Activated T-cell treated with anti-CD3 and anti-CD28 coated beads for 24 hours (primary cell): ENCODE measurements at regions not wholly inside any gene's neighbourhood (a gene's known extent, or its start where the extent isn't known, plus 50 kb on each side); places are given as distances from the start of the nearest gene placed in this dataset.
A peak's percentile ranks its signal among the peaks of the same experiment; 100 is the strongest.
"Not testable (repeated sequence)": the region's sequence is repeated elsewhere in the genome, so short reads cannot be mapped to it uniquely, and the experiment has no call there.

Experiments
- DNase-seq: peaks from one replicate; pipeline ENCODE4 v3.0.0-alpha.2; 2020; ENCODE audit warnings: low read depth

- DNase-seq: no peak
These were observed 64.9 kb downstream of the FAM170A start for GRCh38 chr5:119694284-119694683.

DNA sequence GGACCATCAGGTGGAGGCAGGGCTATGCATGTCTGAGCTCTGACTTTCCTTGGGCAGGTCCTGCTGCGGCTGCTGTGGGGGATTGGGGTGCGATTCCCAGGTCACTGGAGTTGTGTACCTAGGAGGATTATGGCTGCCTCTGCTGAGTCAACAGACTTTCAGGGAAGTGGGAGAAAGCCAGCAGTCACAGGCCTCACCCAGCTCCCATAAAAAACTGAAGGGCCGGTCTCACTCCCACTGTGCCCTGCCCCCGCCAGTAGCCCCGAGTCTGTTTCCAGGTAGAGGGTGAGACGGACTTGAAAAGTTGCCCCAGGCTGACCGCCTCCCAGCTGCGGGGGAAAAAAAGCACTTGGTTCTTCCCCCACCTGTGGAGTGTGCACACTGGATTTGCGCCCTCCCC is 76.7 kb downstream of the FAM170A start:
- no peak for DNase-seq

GRCh38 chr5:119708076-119708790 is 78.9 kb downstream of the FAM170A start:
- no peak for DNase-seq

DNA sequence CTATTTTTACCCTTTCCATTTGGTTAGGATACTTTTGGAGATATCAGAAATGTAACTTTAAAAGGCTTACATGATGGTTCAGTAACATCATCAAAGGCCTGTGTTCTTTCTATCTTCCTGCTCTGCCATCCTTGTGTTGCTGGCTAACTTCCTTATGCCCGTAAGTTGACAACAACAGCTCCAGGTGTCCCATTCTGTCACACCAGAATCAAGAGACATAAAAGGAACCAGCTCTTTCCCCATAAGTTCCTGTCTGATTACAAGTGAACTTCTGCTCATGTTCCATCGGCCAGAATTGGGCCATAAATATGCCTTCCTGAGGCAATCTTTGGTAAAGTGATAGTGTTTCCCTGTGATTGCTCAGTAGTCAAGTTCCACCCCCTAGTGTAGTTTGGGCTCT is 92.4 kb downstream of the FAM170A start:
- no peak for DNase-seq

- not testable (repeated sequence) for DNase-seq
These were observed 95.9 kb downstream of the FAM170A start for GRCh38 chr5:119725291-119725690.

- DNase-seq: no peak
These were observed 97.2 kb downstream of the FAM170A start for GRCh38 chr5:119726544-119726943.

DNA sequence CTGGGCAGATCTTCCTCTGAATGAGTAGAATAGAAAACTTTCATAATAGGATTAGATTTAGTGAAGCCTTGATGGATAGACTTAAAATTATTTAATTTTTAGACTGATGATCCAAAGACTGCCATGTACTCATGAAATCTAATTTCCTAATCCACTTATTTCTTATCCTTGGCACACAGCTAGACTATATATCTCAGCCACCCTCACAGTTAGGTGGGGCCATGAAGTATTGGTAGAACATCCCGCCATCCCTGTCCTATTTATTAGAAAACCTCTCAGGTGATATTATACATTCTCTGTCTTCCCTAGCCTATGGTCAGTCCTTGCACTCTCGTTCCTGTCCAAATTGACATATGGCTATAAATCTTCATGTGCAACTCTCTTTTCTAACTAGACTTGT is 110.9 kb downstream of the FAM170A start:
- no peak for DNase-seq

DNA sequence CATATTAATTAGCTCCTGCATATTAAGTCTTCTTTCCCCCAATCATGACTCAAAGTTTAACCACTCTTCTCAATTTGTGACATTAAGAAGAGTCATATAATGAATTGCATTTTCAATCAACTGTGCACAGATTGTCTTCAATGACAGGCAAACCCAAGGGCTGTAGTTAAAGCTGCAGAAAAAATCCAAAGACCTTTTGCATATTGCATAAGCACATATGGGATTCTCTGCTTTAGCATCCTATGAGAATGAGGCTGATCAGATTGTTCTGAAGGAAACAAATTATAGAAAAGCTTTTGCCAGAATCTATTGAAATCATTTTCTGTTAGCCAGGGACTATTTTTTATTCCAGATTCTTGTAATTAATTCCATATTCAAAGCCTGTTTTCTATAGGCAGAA is 112.3 kb downstream of the FAM170A start:
- DNase-seq: no peak

- no peak for DNase-seq
These were observed 113.0 kb downstream of the FAM170A start for GRCh38 chr5:119742311-119742710.

GRCh38 chr5:119743927-119744326 is 114.6 kb downstream of the FAM170A start:
- DNase-seq: peak; percentile 2

- DNase-seq: no peak
These were observed 116.6 kb downstream of the FAM170A start for GRCh38 chr5:119745976-119746375.

- DNase-seq: no peak
These were observed 117.6 kb downstream of the FAM170A start for GRCh38 chr5:119746984-119747383.

DNA sequence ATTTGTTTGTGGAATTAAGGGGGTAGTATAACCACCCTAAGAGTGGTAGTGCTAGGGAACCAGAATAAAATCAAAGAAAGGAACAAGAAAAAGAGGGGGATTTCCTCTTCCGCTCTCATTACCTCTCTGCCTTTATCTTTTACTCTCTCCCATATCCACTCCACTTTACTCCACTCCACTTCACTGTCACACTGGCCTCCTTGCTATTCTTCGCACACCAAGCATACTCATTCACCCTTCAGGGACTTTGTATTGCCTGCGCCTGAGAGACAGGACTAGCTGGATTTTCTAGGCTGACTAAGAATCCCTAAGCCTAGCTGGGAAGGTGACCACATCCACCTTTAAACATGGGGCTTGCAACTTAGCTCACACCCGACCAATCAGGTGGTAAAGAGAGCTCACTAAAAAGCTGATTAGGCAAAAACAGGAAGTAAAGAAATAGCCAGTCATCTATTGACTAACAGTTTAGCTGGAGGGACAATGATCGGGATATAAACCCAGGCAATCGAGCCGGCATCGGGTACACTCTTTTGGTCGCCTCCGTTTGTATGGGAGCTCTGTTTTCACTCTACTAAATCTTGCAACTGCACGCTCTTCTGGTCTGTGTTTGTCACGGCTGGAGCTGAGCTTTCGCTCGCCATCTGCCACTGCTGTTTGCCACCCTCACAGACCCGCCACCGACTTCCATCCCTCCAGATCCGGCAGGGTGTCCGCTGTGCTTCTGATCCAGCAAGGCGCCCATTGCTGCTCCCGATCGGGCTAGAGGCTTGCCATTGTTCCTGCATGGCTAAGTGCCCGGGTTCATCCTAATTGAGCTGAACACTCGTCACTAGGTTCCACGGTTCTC is 121.8 kb downstream of the FAM170A start:
- DNase-seq: no peak

- no peak for DNase-seq
These were observed 122.4 kb downstream of the FAM170A start for GRCh38 chr5:119751734-119752094.

GRCh38 chr5:119752921-119753886 is 123.8 kb downstream of the FAM170A start:
- no peak for DNase-seq

GRCh38 chr5:119754825-119755224 is 125.5 kb downstream of the FAM170A start:
- DNase-seq: not testable (repeated sequence)

- DNase-seq: no peak
These were observed 127.9 kb downstream of the FAM170A start for GRCh38 chr5:119757276-119757675.

DNA sequence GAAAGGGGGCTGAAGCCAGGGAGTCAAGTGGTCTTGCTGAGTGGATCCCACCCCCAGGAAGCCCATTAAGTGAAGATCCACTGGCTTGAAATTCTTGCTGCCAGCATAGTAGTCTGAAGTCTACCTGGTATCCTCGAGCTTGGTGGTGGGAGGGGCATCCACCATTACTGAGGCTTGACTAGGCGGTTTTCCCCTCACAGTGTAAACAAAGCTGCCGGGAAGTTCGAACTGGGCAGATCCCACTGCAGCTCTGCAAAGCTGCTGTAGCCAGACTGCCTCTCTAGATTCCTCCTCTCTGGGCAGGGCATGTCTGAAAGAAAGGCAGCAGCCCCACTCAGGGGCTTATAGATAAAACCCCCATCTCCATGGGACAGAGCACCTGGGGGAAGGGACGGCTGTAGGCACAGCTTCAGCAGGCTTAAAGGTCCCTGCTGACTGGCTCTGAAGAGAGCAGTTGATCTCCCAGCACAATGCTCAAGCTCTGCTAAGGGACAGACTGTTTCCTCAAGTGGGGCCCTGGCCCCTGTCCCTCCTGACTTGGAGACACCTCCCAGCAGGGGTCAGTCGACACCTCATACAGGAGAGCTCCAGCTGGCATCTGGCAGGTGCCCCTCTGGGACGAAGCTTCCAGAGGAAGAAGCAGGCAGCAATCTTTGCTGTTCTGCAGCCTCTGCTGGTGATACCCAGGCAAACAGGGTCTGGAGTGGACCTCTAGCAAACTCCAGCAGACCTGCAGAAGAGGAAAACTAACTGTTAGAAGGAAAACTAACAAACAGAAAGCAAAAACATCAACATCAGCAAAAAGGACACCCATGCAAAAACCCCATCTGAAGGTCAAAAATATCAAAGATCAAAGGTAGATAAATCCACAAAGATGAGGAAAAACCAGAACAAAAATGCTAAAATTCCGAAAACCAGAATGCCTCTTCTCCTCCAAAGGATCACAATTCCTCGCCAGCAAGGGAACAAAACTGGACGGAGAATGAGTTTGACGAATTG is 140.6 kb downstream of the FAM170A start:
- not testable (repeated sequence) for DNase-seq

GRCh38 chr5:119780145-119780544 is 150.8 kb downstream of the FAM170A start:
- DNase-seq: not testable (repeated sequence)

- DNase-seq: no peak
These were observed 155.7 kb downstream of the FAM170A start for GRCh38 chr5:119785057-119785456.
